Omental fat pad (tissue), 3 donors: ENCODE measurements at regions not wholly inside any gene's neighbourhood (a gene's known extent, or its start where the extent isn't known, plus 50 kb on each side); places are given as distances from the start of the nearest gene placed in this dataset.

ENCODE experiments used
- ATAC-seq: fragments of 150-250 bp; one replicate; pipeline ENCODE4 v1.9.1; 2016; ENCODE audit warnings: mild to moderate bottlenecking, moderate library complexity; ENCODE audit not compliant: low FRiP score
- DNase-seq: peaks from one replicate; pipeline ENCODE4 v3.0.0-alpha.2; 2019; ENCODE audit warnings: low spot score
- CTCF ChIP-seq, 3 donors: fragments of 450-650 bp; IDR thresholded peaks; one replicate each; pipeline ENCODE4 v1.5.1; 2016 to 2017; ENCODE audit warnings: antibody characterized with exemption in 3 of 3, mild to moderate bottlenecking in 3 of 3, moderate library complexity in 2 of 3

- TF ChIP-seq CTCF (IDR thresholded peaks at IDR 0.05), result no peak
- DNase-seq (no peak), ATAC-seq (no peak)
These were observed 481.0 kb upstream of the PROK2 start for GRCh38 chr3:72266016-72266370.

- no peak for ATAC-seq
- DNase-seq, result no peak
- TF ChIP-seq CTCF (IDR thresholded peaks at IDR 0.05), result no peak
These were observed 480.5 kb upstream of the PROK2 start for GRCh38 chr3:72265256-72266015.

GRCh38 chr3:72263223-72263990, 478.5 kb upstream of the PROK2 start:
- no peak for TF ChIP-seq CTCF (IDR thresholded peaks at IDR 0.05)
- ATAC-seq (no peak), DNase-seq (no peak)

GRCh38 chr3:72262736-72263135, 477.8 kb upstream of the PROK2 start:
- ATAC-seq (no peak), DNase-seq (no peak)
- TF ChIP-seq CTCF (IDR thresholded peaks at IDR 0.05), result no peak

- no peak for DNase-seq
- TF ChIP-seq CTCF (IDR thresholded peaks at IDR 0.05), result no peak
- ATAC-seq, result no peak
These were observed 476.9 kb upstream of the PROK2 start for GRCh38 chr3:72261566-72262564.

GRCh38 chr3:72260588-72260910, 475.6 kb upstream of the PROK2 start:
- no peak for DNase-seq
- TF ChIP-seq CTCF (IDR thresholded peaks at IDR 0.05), result no peak
- ATAC-seq, result no peak
